Adrenal gland (tissue), 9 donors: ENCODE measurements at regions not wholly inside any gene's neighbourhood (a gene's known extent, or its start where the extent isn't known, plus 50 kb on each side); places are given as distances from the start of the nearest gene placed in this dataset.

Experiments used
- DNase-seq, 7 donors: peaks; one replicate each; pipeline ENCODE4 v3.0.0-alpha.2; 2019 to 2020
- H3K27ac ChIP-seq, 5 donors: fragments of 200-600 bp; sonication (generic) in 4 of 5; 1 replicate in 3 of 5; 2 replicates in 2 of 5; pipeline versions ENCODE4 v1.5.1 to v1.8.0; 2016 to 2020; ENCODE audit warnings: mild to moderate bottlenecking in 1 of 5
- H3K27me3 ChIP-seq: fragments of 200-600 bp; 2 replicates; pipeline ENCODE4 v1.8.0; 2021
- H3K36me3 ChIP-seq, 2 donors: fragments of 200-600 bp; replicated peaks in 1 of 2; 1 replicate in 1 of 2; 2 replicates in 1 of 2; pipeline versions ENCODE4 v1.5.1 to v1.8.0; 2018 to 2022
- H3K4me1 ChIP-seq, 2 donors: fragments of 200-600 bp; replicated peaks in 1 of 2; 1 replicate in 1 of 2; 2 replicates in 1 of 2; pipeline versions ENCODE4 v1.5.1 to v1.8.0; 2018 to 2021
- H3K4me3 ChIP-seq, 4 donors: fragments of 200-600 bp; sonication (generic) in 3 of 4; one replicate each; pipeline ENCODE4 v1.5.1; 2016 to 2018
- H3K9me3 ChIP-seq, 3 donors: fragments of 200-600 bp; sonication (generic) in 1 of 3; replicated peaks in 1 of 3; 1 replicate in 2 of 3; 2 replicates in 1 of 3; pipeline versions ENCODE4 v1.5.1 to v1.8.0; 2016 to 2021
- POLR2A ChIP-seq, 2 donors: fragments of 450-650 bp; IDR thresholded peaks; one replicate each; pipeline ENCODE4 v1.6.1; 2017; ENCODE audit warnings: antibody characterized with exemption in 2 of 2, mild to moderate bottlenecking in 2 of 2, moderate library complexity in 1 of 2
- WGBS, 4 donors: extraction: QIAGEN DNeasy Blood & Tissue Kit in 2 of 4; methylation state at CpG; one replicate each; pipeline versions ENCODE4 v1.1.5 to v1.1.7; 2013 to 2017; 5-methylcytosine and 5-hydroxymethylcytosine counted together
- intact Hi-C, 2 donors: fragments of 100-400 bp; cut with DNase I; formaldehyde crosslinking; loops; one replicate each; pipeline versions ENCODE4 v1.14.1 to v1.15.0; 2022 to 2023
- TF ChIP-seq, protein P1 (sequence below), 6 experiments: fragments of 450-650 bp in 4 of 6; fragments of 200-600 bp in 2 of 6; sonication (generic) in 1 of 6; IDR thresholded peaks; 1 replicate in 5 of 6; 2 replicates in 1 of 6; pipeline versions ENCODE4 v1.5.1 to v1.8.0; 2016 to 2021; ENCODE audit warnings: antibody characterized with exemption in 6 of 6, mild to moderate bottlenecking in 2 of 6, moderate library complexity in 1 of 6
- donor health status: healthy with polysubstance abuse.
- donor health status: Bipolar disorder and iron deficiency.
- donor health status: DM: yes; HTN: yes; CAD: no.
- donor health status: DM: no; HTN: no; CAD: no.
- donor health status: DM: no; HTN: no; CAD: no.

DNA sequence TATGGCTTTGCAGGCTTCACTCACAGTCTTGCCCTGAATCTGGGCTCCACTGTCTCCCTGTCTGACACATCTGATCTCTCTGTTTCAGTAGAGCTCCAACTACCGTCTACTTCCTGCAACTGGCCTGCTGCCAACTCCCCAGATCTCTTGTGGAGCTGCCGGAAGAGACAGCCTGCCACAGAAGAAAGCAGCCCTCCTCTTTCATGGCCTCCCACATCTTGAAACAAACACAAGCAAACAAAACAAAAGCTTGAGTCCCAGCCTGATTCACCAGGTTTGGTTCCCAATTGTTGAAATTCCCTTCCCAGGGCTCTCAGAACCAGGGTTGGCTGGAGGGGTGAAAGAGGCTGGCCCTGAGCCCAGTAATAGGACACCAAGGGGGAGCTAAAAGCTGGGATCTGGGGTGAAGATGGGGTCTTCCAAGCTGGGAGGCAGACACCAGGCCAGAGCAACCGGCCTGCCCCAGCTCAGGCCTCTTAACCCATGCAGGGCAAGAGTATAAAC is 55.3 kb upstream of the CA12 start:
- Histone ChIP-seq H3K4me3 (no peak overlapping the region), H3K36me3 (no peaks in the 10 kb centered on the region), H3K27me3 (no peaks in the 10 kb centered on the region), H3K4me1 (peaks cover 0 to 11% of the 10 kb centered on the region in 2 donors), H3K27ac (peak overlapping the region in 3 of 5 donors; percentile 20 to 71 (median 47)), H3K9me3 (no peaks in the 10 kb centered on the region)
- intact Hi-C loops, result no loop called here
- TF ChIP-seq POLR2A (IDR thresholded peaks at IDR 0.05), result no peak
- TF ChIP-seq, protein P1, sequence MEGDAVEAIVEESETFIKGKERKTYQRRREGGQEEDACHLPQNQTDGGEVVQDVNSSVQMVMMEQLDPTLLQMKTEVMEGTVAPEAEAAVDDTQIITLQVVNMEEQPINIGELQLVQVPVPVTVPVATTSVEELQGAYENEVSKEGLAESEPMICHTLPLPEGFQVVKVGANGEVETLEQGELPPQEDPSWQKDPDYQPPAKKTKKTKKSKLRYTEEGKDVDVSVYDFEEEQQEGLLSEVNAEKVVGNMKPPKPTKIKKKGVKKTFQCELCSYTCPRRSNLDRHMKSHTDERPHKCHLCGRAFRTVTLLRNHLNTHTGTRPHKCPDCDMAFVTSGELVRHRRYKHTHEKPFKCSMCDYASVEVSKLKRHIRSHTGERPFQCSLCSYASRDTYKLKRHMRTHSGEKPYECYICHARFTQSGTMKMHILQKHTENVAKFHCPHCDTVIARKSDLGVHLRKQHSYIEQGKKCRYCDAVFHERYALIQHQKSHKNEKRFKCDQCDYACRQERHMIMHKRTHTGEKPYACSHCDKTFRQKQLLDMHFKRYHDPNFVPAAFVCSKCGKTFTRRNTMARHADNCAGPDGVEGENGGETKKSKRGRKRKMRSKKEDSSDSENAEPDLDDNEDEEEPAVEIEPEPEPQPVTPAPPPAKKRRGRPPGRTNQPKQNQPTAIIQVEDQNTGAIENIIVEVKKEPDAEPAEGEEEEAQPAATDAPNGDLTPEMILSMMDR (IDR thresholded peaks at IDR 0.05), result no peak
- WGBS, 4 donors, result 24 to 40% (median 29%) methylated on average over 3 of the region's 3 CpGs
- peak; percentile 64 to 92 (median 81) for DNase-seq

DNA sequence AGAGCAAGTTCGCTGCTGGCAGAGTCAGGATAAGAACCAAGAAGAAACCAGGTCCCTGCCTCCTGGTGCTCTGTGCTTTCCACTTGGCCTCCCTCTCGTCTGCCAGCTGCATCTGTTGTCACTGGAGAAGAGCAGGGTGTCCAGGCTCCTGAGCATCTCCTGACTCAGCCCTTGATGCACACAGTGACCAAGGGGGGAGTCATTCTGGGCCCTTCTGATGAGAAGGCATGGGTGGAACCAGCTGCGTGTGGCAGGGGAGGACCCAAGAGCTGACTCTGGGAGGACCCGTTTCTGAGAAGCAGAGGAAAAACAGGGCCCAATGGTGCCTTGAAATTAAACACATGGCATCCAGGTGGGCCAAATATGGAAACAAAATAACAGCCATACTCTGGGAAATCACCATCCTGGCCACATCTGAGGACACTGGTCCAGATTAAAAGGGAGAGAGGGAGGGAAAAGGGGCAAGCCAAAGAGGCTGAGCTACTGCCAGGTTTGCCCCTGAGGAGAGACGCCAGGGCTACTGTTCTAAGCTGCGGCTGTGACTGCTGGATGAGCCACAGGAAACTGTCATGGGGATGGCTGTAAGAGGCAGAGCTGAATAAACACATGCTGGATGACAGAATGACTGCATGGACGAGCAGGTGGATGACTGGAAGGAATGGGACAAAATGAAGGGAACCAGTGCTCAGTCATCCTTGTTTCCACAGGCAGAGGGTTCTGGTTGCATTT is 58.1 kb upstream of the CA12 start:
- 80 to 89% (median 85%) methylated on average over 6 to 7 of the region's 7 CpGs for WGBS, 4 donors
- intact Hi-C loops, result no loop called here
- no peak overlapping the region for H3K4me3 ChIP-seq
- peaks cover 0 to 11% of the 10 kb centered on the region in 2 donors for H3K4me1 ChIP-seq
- no peaks in the 10 kb centered on the region for H3K9me3 ChIP-seq
- peak in 1 of 7 donors; percentile 37 for DNase-seq
- no peaks in the 10 kb centered on the region for H3K27me3 ChIP-seq
- TF ChIP-seq POLR2A (IDR thresholded peaks at IDR 0.05), result no peak
- TF ChIP-seq, protein P1 (IDR thresholded peaks at IDR 0.05), result no peak
- H3K27ac ChIP-seq, result no peak overlapping the region
- H3K36me3 ChIP-seq, result no peaks in the 10 kb centered on the region

DNA sequence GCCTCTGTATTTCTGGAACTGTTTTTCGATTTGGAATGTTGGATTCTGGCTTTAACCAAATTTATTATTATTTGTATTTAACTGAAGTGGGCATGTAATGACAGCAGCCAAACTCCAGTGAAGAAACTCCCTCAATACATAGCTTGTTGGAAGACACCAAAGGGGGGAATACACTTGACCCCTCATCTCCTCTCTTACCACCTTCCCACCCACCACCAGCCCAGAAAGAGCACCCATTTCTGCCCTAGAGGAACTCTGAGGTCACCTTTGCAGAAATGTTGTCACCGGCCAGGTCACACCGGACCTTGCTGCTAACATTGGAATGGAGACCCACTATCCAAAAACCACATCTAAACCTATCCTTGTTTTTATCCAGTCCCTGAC is 58.6 kb upstream of the CA12 start:
- no peak overlapping the region for H3K4me3 ChIP-seq
- intact Hi-C loops, result no loop called here
- 77 to 89% (median 85%) methylated on average over 3 of the region's 3 CpGs for WGBS, 4 donors

DNA sequence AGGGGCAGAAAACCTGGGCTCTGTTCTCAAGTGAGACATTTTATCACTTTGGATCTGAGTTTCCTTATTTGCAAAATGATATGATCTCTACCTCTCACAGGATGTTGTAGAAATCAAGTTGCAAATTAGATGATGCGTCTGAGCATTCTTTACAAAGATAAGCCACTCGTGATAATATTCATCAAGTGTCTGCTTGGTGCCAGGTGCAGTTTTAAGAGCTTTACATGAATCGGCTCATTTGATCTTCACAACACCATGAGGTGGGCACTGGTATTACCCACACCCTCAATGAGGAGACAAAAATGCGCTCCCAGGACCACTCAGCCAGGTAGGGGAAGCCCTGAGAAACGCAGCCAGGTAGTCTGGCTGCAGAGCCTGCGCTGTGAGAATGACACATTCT is 59.1 kb upstream of the CA12 start:
- 66 to 86% (median 77%) methylated on average over 5 to 6 of the region's 6 CpGs for WGBS, 4 donors
- peaks cover 0 to 11% of the 10 kb centered on the region in 2 donors for H3K4me1 ChIP-seq

More for the DNA sequence above, 58.6 kb upstream of the CA12 start:
- TF ChIP-seq POLR2A (IDR thresholded peaks at IDR 0.05), result no peak
- TF ChIP-seq, protein P1 (IDR thresholded peaks at IDR 0.05), result no peak
- Histone ChIP-seq H3K27ac (no peak overlapping the region), H3K27me3 (no peaks in the 10 kb centered on the region), H3K4me1 (peaks cover 0 to 11% of the 10 kb centered on the region in 2 donors), H3K36me3 (no peaks in the 10 kb centered on the region), H3K9me3 (no peaks in the 10 kb centered on the region)
- no peak for DNase-seq

More for the DNA sequence above, 59.1 kb upstream of the CA12 start:
- TF ChIP-seq POLR2A (IDR thresholded peaks at IDR 0.05), result no peak
- TF ChIP-seq, protein P1 (IDR thresholded peaks at IDR 0.05), result no peak
- Histone ChIP-seq H3K36me3 (no peaks in the 10 kb centered on the region), H3K9me3 (no peaks in the 10 kb centered on the region), H3K27me3 (no peaks in the 10 kb centered on the region), H3K4me3 (no peak overlapping the region), H3K27ac (no peak overlapping the region)
- intact Hi-C loops, result no loop called here
- DNase-seq, result no peak
